Gastrocnemius medialis (tissue), 4 donors: ENCODE measurements at regions not wholly inside any gene's neighbourhood (a gene's known extent, or its start where the extent isn't known, plus 50 kb on each side); places are given as distances from the start of the nearest gene placed in this dataset.

Experiments
- CTCF ChIP-seq, 5 experiments: fragments of 450-650 bp in 3 of 5; fragments of 200-600 bp in 2 of 5; sonication (generic) in 2 of 5; IDR thresholded peaks in 4 of 5; conservative IDR thresholded peaks in 1 of 5; 1 replicate in 4 of 5; 2 replicates in 1 of 5; pipeline ENCODE4 v1.5.1; 2016 to 2019; ENCODE audit warnings: antibody characterized with exemption in 5 of 5, mild to moderate bottlenecking in 3 of 5, moderate library complexity in 3 of 5
- POLR2A ChIP-seq, 2 donors: fragments of 450-650 bp; IDR thresholded peaks; one replicate each; pipeline ENCODE4 v1.6.1; 2017; ENCODE audit warnings: antibody characterized with exemption in 2 of 2, mild to moderate bottlenecking in 2 of 2, moderate library complexity in 2 of 2

- TF ChIP-seq CTCF (IDR thresholded peaks at IDR 0.05 in 4 of 5, conservative IDR thresholded peaks at IDR 0.05 in 1 of 5) (no peak), POLR2A (IDR thresholded peaks at IDR 0.05) (no peak)
These were observed 410.7 kb downstream of the TMEM114 start for GRCh38 chr16:8179615-8180014.
